Bronchial epithelial cell (primary cell): ENCODE measurements at regions not wholly inside any gene's neighbourhood (a gene's known extent, or its start where the extent isn't known, plus 50 kb on each side); places are given as distances from the start of the nearest gene placed in this dataset.

Experiments used
- DNase-seq: peaks from one replicate; pipeline ENCODE4 v3.0.0-alpha.2; 2010; ENCODE audit warnings: low read depth
- FAIRE-seq: peaks from 2 replicates; lab custom pipeline; 2011; peaks lifted over from hg19 to GRCh38; lab: Jason Lieb, UNC
- H3K27me3 ChIP-seq: 2 replicates; pipeline ENCODE4 v1.5.1; 2011; ENCODE audit warnings: low read length; ENCODE audit not compliant: control insufficient read depth, insufficient read depth
- H3K36me3 ChIP-seq: 2 replicates; pipeline ENCODE4 v1.5.1; 2011; ENCODE audit warnings: low read length; ENCODE audit not compliant: control insufficient read depth, insufficient read depth
- H3K4me3 ChIP-seq: 2 replicates; pipeline ENCODE4 v1.5.1; 2011; ENCODE audit warnings: mild to moderate bottlenecking, low read depth, low read length, control low read depth
- CTCF ChIP-seq: IDR thresholded peaks from 2 replicates; pipeline ENCODE4 v1.5.1; 2011; ENCODE audit warnings: mild to moderate bottlenecking, moderate library complexity, low read length, control low read depth, inconsistent platforms; ENCODE audit not compliant: insufficient read depth, severe bottlenecking

GRCh38 chr16:80459966-80460365 lies 80.8 kb upstream of the DYNLRB2 start:
- peaks cover 1% of the 10 kb centered on the region for H3K27me3 ChIP-seq
- DNase-seq (no peak), FAIRE-seq (no peak)

GRCh38 chr16:80459331-80459777 lies 81.4 kb upstream of the DYNLRB2 start:
- TF ChIP-seq CTCF: no peak
- FAIRE-seq (no peak), DNase-seq (no peak)
- no peak overlapping the region for H3K4me3 ChIP-seq
- peaks cover 1% of the 10 kb centered on the region for H3K27me3 ChIP-seq
- H3K36me3 ChIP-seq: no peaks in the 10 kb centered on the region

More at GRCh38 chr16:80459966-80460365, 80.8 kb upstream of the DYNLRB2 start:
- H3K4me3 ChIP-seq: no peak overlapping the region
- no peak for TF ChIP-seq CTCF
- H3K36me3 ChIP-seq: no peaks in the 10 kb centered on the region

- Histone ChIP-seq H3K4me3 (no peak overlapping the region), H3K27me3 (peaks cover 1% of the 10 kb centered on the region), H3K36me3 (no peaks in the 10 kb centered on the region)
- no peak for FAIRE-seq
- no peak for DNase-seq
- TF ChIP-seq CTCF: no peak
These were observed 82.9 kb upstream of the DYNLRB2 start for GRCh38 chr16:80457871-80458270.

- TF ChIP-seq CTCF: no peak
- H3K36me3 ChIP-seq: no peaks in the 10 kb centered on the region
- peaks cover 1% of the 10 kb centered on the region for H3K27me3 ChIP-seq
- DNase-seq (no peak), FAIRE-seq (no peak)
- H3K4me3 ChIP-seq: no peak overlapping the region
These were observed 86.0 kb upstream of the DYNLRB2 start for GRCh38 chr16:80454802-80455201.

- Histone ChIP-seq H3K4me3 (no peak overlapping the region), H3K36me3 (no peaks in the 10 kb centered on the region), H3K27me3 (no peaks in the 10 kb centered on the region)
- no peak for FAIRE-seq
- DNase-seq: no peak
- TF ChIP-seq CTCF: no peak
These were observed 91.4 kb upstream of the DYNLRB2 start for GRCh38 chr16:80449392-80449791.

- TF ChIP-seq CTCF: no peak
- DNase-seq: no peak
These were observed 93.6 kb upstream of the DYNLRB2 start for GRCh38 chr16:80447241-80447640.

More at GRCh38 chr16:80447241-80447640, 93.6 kb upstream of the DYNLRB2 start:
- Histone ChIP-seq H3K27me3 (no peaks in the 10 kb centered on the region), H3K36me3 (no peaks in the 10 kb centered on the region), H3K4me3 (no peak overlapping the region)
- no peak for FAIRE-seq
